PC-9 (cell line): ENCODE measurements at regions not wholly inside any gene's neighbourhood (a gene's known extent, or its start where the extent isn't known, plus 50 kb on each side); places are given as distances from the start of the nearest gene placed in this dataset.

Source experiments
- CTCF ChIP-seq: fragments of 200-600 bp; sonication (generic); conservative IDR thresholded peaks from 2 replicates; pipeline ENCODE4 v1.6.1; 2017; ENCODE audit warnings: mixed run types, antibody characterized with exemption, mild to moderate bottlenecking, moderate library complexity
- EZH2 ChIP-seq: fragments of 200-600 bp; sonication (generic); IDR thresholded peaks from 2 replicates; pipeline ENCODE4 v1.8.0; 2017; ENCODE audit warnings: antibody characterized with exemption, low read depth

- TF ChIP-seq CTCF (no peak), EZH2 (no peak)
Observed at GRCh38 chr16:62717026-62717425, 680.8 kb upstream of the CDH8 start.
